BJ (cell line): ENCODE measurements at regions not wholly inside any gene's neighbourhood (a gene's known extent, or its start where the extent isn't known, plus 50 kb on each side); places are given as distances from the start of the nearest gene placed in this dataset.
"Not testable (repeated sequence)": the region's sequence is repeated elsewhere in the genome, so short reads cannot be mapped to it uniquely, and the experiment has no call there.

Experiments used
- CTCF ChIA-PET: fragments of 350-600 bp; formaldehyde crosslinking; extraction: SDS; loops from one replicate; lab custom pipeline; 2021; ENCODE audit warnings: antibody characterized with exemption, inconsistent platforms; lab: Yijun Ruan, JAX
- POLR2A ChIA-PET: fragments of 300-600 bp; sonication (Branson Sonifier 250); formaldehyde crosslinking; extraction: SDS; loops from one replicate; lab custom pipeline; 2021; ENCODE audit warnings: antibody characterized with exemption; lab: Charles Lee
- DNase-seq: peaks from one replicate; pipeline ENCODE4 v3.0.0-alpha.2; 2011; ENCODE audit warnings: low read depth
- H3K27me3 ChIP-seq: 2 replicates; pipeline ENCODE4 v1.6.0; 2011; ENCODE audit warnings: low read length; ENCODE audit not compliant: control insufficient read depth, insufficient read depth
- H3K36me3 ChIP-seq: 2 replicates; pipeline ENCODE4 v1.5.1; 2011; ENCODE audit warnings: low read length; ENCODE audit not compliant: control insufficient read depth, insufficient read depth
- H3K4me3 ChIP-seq: 2 replicates; pipeline ENCODE4 v1.5.1; 2011; ENCODE audit warnings: low read depth, mild to moderate bottlenecking, control low read depth, low read length
- CTCF ChIP-seq: IDR thresholded peaks from 2 replicates; pipeline ENCODE4 v1.5.1; 2011; ENCODE audit warnings: low read depth, mild to moderate bottlenecking, control low read depth, inconsistent platforms, low read length, moderate library complexity; ENCODE audit not compliant: insufficient read depth

GRCh38 chr2:129404000-129404685 lies 575.3 kb upstream of the RAB6C start:
- Histone ChIP-seq H3K27me3 (no peaks in the 10 kb centered on the region), H3K36me3 (no peaks in the 10 kb centered on the region), H3K4me3 (no peak overlapping the region)
- DNase-seq: no peak
- ChIA-PET CTCF (no interaction called here), POLR2A (no interaction called here)
- TF ChIP-seq CTCF: no peak

- H3K36me3 ChIP-seq: no peaks in the 10 kb centered on the region
- POLR2A ChIA-PET: no interaction called here
- DNase-seq: no peak
- TF ChIP-seq CTCF: no peak
- CTCF ChIA-PET: no interaction called here
- H3K4me3 ChIP-seq: no peak overlapping the region
- no peaks in the 10 kb centered on the region for H3K27me3 ChIP-seq
These were observed 570.9 kb upstream of the RAB6C start for GRCh38 chr2:129408570-129408969.

GRCh38 chr2:129417041-129417440 lies 562.4 kb upstream of the RAB6C start:
- H3K36me3 ChIP-seq, H3K4me3 ChIP-seq, DNase-seq, POLR2A ChIA-PET, CTCF ChIA-PET, H3K27me3 ChIP-seq: not testable (repeated sequence)

- POLR2A ChIA-PET: no interaction called here
These were observed 557.4 kb upstream of the RAB6C start for GRCh38 chr2:129422028-129422427.

GRCh38 chr2:129428086-129428660 lies 551.3 kb upstream of the RAB6C start:
- H3K27me3 ChIP-seq: no peaks in the 10 kb centered on the region
- no peak for DNase-seq
- H3K36me3 ChIP-seq: no peaks in the 10 kb centered on the region
- no peak overlapping the region for H3K4me3 ChIP-seq
- POLR2A ChIA-PET: no interaction called here
- CTCF ChIA-PET: no interaction called here
- TF ChIP-seq CTCF: no peak

More at GRCh38 chr2:129422028-129422427, 557.4 kb upstream of the RAB6C start:
- no peak for DNase-seq
- Histone ChIP-seq H3K27me3 (no peaks in the 10 kb centered on the region), H3K36me3 (no peaks in the 10 kb centered on the region), H3K4me3 (no peak overlapping the region)
- TF ChIP-seq CTCF: no peak
- CTCF ChIA-PET: no interaction called here

GRCh38 chr2:129430911-129431310 lies 548.6 kb upstream of the RAB6C start:
- TF ChIP-seq CTCF: no peak
- ChIA-PET CTCF (no interaction called here), POLR2A (no interaction called here)
- no peaks in the 10 kb centered on the region for H3K36me3 ChIP-seq
- no peak for DNase-seq
- H3K4me3 ChIP-seq: no peak overlapping the region
- H3K27me3 ChIP-seq: no peaks in the 10 kb centered on the region
